ENCODE measurements at regions not wholly inside any gene's neighbourhood (a gene's known extent, or its start where the extent isn't known, plus 50 kb on each side); places are given as distances from the start of the nearest gene placed in this dataset.
"Not testable (repeated sequence)": the region's sequence is repeated elsewhere in the genome, so short reads cannot be mapped to it uniquely, and the experiment has no call there.

DNA sequence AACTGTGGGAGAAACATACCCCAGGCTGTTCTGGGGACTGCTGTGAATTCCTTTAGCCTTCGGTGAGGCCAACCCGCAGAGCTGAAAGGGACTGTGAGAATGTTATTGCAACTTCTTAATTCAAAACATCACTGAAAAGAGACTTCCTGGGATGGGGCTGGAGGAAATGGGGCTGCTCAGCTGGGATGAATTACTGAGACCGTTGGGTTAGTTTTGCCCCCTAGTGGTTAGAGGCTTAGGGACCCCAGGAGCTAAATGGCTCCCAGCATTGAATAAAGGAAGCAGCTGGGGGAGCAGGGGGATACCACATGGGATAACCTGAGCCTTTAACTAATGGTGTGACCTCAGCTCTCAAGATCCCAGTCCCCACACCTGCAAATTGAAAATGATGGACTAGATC, 941.1 kb upstream of the FANCL start:
- no peak for ATAC-seq (replicated peaks in 1 of 2)
- no peak overlapping the region for H3K4me3 Mint-ChIP-seq
- no peak overlapping the region for H3K27ac Mint-ChIP-seq
- H3K4me1 Mint-ChIP-seq (ENCODE audit: low read depth), result no peaks in the 10 kb centered on the region
- no peaks in the 10 kb centered on the region for H3K36me3 Mint-ChIP-seq (ENCODE audit: insufficient read depth in 2 of 2)
- DNase-seq, result peak in 1 of 2 donors; percentile 1
- H3K9me3 Mint-ChIP-seq, result no peaks in the 10 kb centered on the region
- no peaks in the 10 kb centered on the region for H3K27me3 Mint-ChIP-seq (ENCODE audit: low read depth)

DNA sequence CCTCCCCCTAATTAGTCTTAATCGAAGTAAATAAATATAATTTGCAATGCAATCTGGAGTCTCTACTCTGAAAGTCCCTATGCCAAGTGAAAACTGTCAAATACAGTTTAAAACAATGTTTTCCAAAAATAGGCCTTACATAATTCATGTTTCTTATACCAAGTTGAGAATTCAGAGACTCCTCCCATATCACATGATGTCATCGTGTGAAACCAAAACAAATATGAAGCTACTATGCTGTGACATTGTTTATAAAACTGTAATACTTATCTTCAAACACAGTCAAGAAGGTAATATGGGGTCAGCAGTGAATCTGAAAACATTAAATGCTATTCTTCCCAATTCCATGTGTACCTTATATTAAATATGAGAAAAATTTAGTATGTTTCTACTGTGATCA, 940.2 kb upstream of the FANCL start:
- H3K4me3 Mint-ChIP-seq, result no peak overlapping the region
- ATAC-seq (replicated peaks in 1 of 2) (no peak), DNase-seq (no peak)
- H3K36me3 Mint-ChIP-seq (ENCODE audit: insufficient read depth in 2 of 2), result no peaks in the 10 kb centered on the region
- no peaks in the 10 kb centered on the region for H3K9me3 Mint-ChIP-seq
- no peak overlapping the region for H3K27ac Mint-ChIP-seq
- H3K27me3 Mint-ChIP-seq (ENCODE audit: low read depth), result no peaks in the 10 kb centered on the region
- no peaks in the 10 kb centered on the region for H3K4me1 Mint-ChIP-seq (ENCODE audit: low read depth)

DNA sequence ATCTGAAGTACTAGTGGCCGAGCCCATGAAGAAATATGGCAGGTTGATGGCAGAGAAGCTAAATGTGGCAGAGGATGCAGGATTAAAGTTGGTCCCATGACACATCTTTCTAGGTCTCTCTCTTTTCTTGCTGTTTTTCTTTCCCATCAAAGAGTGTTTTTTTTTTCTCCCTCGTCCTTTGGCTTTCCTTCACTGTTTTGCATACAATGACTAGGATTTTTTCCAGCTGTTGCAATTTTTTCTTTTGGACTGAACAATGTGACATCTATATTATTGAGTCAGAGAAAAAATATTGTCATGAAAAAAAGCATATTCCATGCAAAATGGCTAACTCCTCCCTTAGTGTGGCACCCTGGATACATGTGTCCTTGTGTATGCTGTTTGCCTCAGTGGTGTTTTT, 939.5 kb upstream of the FANCL start:
- Mint-ChIP-seq H3K4me1 (ENCODE audit: low read depth) (no peaks in the 10 kb centered on the region), H3K36me3 (ENCODE audit: insufficient read depth in 2 of 2) (no peaks in the 10 kb centered on the region), H3K4me3 (no peak overlapping the region), H3K9me3 (no peaks in the 10 kb centered on the region), H3K27me3 (ENCODE audit: low read depth) (no peaks in the 10 kb centered on the region), H3K27ac (no peak overlapping the region)
- no peak for ATAC-seq (replicated peaks in 1 of 2)
- DNase-seq, result no peak

DNA sequence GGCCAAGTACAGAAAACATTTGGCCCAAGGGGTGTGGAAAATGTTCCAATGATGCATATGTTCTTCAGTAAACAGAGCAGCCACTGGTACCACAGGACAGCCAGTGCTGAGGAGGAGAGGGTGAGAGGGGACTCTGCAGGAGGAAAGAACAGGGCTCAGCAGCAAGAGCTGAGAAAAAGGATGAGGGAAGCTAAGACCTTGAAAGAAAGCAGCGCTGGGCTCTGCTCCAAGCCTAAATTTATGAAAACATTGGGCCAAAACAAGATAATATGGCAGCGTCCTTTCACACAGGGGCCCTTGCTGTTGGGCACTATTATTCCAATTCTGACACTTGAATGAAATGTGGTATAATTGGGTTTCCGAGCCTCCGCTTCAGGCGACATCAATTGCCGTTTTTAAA, 939.0 kb upstream of the FANCL start:
- Mint-ChIP-seq H3K36me3 (ENCODE audit: insufficient read depth in 2 of 2) (no peaks in the 10 kb centered on the region), H3K27me3 (ENCODE audit: low read depth) (no peaks in the 10 kb centered on the region), H3K4me1 (ENCODE audit: low read depth) (no peaks in the 10 kb centered on the region), H3K9me3 (no peaks in the 10 kb centered on the region), H3K4me3 (no peak overlapping the region), H3K27ac (no peak overlapping the region)
- no peak for ATAC-seq (replicated peaks in 1 of 2)
- DNase-seq, result no peak

DNA sequence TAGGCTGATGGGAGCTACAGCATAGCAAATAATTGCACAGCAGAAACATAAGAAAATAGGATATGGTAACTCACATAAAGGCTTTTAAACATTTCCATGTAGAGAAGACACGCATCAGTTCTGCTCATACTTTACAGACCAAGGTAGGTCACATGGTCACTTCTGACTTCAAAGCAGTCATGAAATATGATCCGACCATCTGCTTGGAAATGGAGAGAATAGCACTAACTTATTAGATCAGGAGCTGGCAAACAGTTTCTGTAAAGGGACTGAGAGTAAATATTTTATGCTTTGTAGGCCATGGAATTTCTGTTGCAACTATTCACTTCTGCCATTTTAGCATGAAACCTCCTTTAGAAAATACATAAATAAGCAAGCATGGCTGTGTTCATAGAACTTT, 936.6 kb upstream of the FANCL start:
- Mint-ChIP-seq H3K4me3 (no peak overlapping the region), H3K4me1 (ENCODE audit: low read depth) (no peaks in the 10 kb centered on the region), H3K27ac (no peak overlapping the region), H3K36me3 (ENCODE audit: insufficient read depth in 2 of 2) (no peaks in the 10 kb centered on the region), H3K27me3 (ENCODE audit: low read depth) (no peaks in the 10 kb centered on the region), H3K9me3 (no peaks in the 10 kb centered on the region)
- ATAC-seq (replicated peaks in 1 of 2), result no peak
- DNase-seq, result no peak

DNA sequence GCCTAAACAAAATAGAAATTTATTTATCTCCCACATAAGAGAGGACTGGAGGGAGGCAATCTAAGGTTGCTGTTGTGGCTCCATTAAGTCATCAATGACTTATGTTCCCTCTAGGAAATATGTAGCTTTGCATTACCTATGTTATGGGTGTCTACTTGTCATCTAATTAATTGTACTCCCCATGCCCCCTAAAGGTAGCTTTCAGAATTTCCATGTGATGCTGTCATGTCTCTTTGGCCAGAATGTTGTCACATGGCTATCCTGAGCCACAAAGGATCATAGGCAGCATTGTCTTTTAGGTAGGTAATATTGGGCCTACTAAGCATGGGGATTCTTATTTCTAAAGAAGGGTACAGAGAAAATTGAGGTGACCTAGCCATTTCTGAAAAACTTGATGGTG, 935.6 kb upstream of the FANCL start:
- no peak for DNase-seq
- Mint-ChIP-seq H3K4me3 (no peak overlapping the region), H3K27me3 (ENCODE audit: low read depth) (no peaks in the 10 kb centered on the region), H3K36me3 (ENCODE audit: insufficient read depth in 2 of 2) (no peaks in the 10 kb centered on the region), H3K27ac (no peak overlapping the region), H3K4me1 (ENCODE audit: low read depth) (no peaks in the 10 kb centered on the region), H3K9me3 (no peaks in the 10 kb centered on the region)
- ATAC-seq (replicated peaks in 1 of 2), result no peak

DNA sequence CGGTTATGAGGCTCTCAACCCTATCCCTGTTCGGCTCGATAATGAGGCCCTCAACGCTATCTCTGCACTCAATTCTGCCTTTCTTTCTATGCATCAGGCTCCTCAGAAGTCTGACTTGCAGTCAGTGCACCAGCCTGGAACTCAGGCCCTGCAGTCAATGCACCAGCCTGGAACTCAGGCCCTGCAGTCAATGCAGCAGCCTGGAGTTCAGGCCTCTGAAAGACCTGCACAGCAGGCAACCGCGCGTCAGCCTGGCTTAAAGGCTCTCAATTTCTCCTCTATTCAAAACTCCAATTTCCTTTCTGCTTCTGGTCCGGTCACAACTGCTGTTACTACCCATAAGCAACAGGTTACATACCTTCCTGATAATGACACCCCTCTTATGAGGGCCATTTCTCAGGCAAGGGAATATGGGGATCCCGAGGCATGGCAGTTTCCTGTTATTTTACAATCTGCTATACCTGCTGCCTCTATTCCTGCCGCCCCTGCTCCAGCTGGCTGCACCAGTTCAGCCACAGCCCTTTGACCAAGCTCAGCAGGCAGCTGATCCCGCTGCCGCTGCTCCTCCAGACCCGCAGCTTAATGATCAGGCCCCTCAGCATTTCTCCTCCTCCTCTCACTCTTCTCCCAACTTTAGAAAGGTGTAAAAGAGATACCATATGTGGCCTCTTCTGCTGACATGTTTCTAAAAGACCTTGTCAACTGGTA, 933.6 kb upstream of the FANCL start:
- no peaks in the 10 kb centered on the region for H3K36me3 Mint-ChIP-seq (ENCODE audit: insufficient read depth in 2 of 2)
- no peak for DNase-seq
- no peak overlapping the region for H3K27ac Mint-ChIP-seq
- H3K27me3 Mint-ChIP-seq (ENCODE audit: low read depth), result no peaks in the 10 kb centered on the region
- no peak for ATAC-seq (replicated peaks in 1 of 2)
- no peaks in the 10 kb centered on the region for H3K9me3 Mint-ChIP-seq
- H3K4me3 Mint-ChIP-seq, result no peak overlapping the region
- H3K4me1 Mint-ChIP-seq (ENCODE audit: low read depth), result peaks cover 3% of the 10 kb centered on the region

DNA sequence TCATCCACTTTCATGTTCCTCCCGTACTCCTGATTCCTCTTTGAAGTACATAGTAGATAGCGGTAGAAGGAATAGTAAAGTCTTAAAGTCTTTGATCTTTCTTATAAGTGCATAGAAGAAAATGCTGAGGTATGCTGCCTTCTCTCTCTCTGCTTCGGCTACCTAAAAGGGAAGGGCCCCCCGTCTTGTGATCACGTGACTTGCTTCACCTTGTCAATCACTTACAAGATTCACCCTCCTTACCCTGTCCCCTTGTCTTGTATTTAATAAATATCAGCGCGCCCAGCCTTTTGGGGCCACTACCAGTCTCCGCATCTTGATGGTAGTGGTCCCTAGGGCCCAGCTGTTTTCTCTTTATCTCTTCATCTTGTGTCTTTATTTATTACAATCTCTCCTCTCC, 932.2 kb upstream of the FANCL start:
- no peaks in the 10 kb centered on the region for H3K27me3 Mint-ChIP-seq (ENCODE audit: low read depth)
- H3K4me3 Mint-ChIP-seq, result no peak overlapping the region
- no peak overlapping the region for H3K27ac Mint-ChIP-seq
- H3K9me3 Mint-ChIP-seq, result no peaks in the 10 kb centered on the region
- ATAC-seq (replicated peaks in 1 of 2) (no peak), DNase-seq (no peak)
- H3K4me1 Mint-ChIP-seq (ENCODE audit: low read depth), result peaks cover 3% of the 10 kb centered on the region
- H3K36me3 Mint-ChIP-seq (ENCODE audit: insufficient read depth in 2 of 2), result no peaks in the 10 kb centered on the region

DNA sequence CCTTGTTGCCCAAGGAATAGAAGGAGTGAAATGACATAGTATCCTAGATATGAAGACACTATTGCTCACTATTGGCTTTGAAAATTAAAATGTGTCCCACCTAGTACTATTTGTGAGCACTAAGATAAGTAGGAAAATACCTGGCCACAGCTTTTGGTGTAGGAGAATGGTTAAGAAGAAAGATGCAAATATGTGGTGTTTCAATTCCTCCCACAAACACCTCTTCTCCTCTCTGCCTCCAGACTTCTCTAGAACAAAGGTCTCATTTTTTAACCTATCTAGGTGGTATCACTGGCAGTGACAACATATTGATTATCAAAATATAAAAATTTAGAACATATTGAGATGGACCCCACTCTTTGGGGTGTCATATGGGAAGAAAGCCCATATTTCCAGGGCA, 929.9 kb upstream of the FANCL start:
- Mint-ChIP-seq H3K27ac (no peak overlapping the region), H3K36me3 (ENCODE audit: insufficient read depth in 2 of 2) (no peaks in the 10 kb centered on the region), H3K4me1 (ENCODE audit: low read depth) (peaks cover 3% of the 10 kb centered on the region), H3K9me3 (no peaks in the 10 kb centered on the region), H3K4me3 (no peak overlapping the region), H3K27me3 (ENCODE audit: low read depth) (no peaks in the 10 kb centered on the region)
- DNase-seq (no peak), ATAC-seq (replicated peaks in 1 of 2) (no peak)

DNA sequence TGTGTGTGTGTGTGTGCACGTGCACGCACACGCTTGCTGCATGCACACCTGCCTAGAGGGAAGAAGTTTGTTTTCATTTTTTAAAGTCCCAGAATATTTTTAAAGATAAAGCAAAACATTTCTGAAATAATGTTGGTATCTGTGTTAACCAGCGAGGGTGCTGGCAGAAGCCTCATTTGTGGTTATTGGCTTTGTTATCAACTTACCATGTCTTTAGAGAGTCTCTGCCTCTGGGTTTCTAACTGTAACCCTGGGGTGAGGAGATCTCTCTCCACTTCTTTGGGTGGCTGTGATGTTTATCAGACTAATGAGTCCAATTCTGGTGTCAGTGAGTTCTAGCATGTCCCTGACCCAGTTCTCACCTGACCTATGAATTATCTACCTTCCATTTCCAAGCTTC, 927.6 kb upstream of the FANCL start:
- Mint-ChIP-seq H3K27me3 (ENCODE audit: low read depth) (no peaks in the 10 kb centered on the region), H3K4me1 (ENCODE audit: low read depth) (peaks cover 3% of the 10 kb centered on the region), H3K4me3 (no peak overlapping the region), H3K36me3 (ENCODE audit: insufficient read depth in 2 of 2) (no peaks in the 10 kb centered on the region), H3K27ac (no peak overlapping the region), H3K9me3 (no peaks in the 10 kb centered on the region)
- DNase-seq (no peak), ATAC-seq (replicated peaks in 1 of 2) (no peak)

DNA sequence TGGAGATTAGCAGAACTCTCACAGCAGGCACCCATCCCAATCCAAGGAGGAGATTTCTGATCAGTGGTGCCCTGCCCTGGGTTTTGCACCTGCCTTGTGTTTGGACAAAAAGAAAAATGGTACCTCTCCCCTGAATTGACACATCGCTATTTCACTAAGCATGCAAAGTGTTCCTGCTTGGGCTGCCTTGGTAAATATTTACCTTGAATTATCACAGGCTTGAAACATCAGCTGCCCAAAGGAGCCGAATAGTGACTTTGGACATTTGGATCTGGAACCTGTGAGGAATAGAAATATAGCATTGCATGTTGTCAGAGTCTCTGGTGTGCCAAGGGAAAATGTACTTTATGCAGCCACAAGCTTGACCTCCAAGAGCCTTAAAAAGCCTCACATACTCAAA, 926.4 kb upstream of the FANCL start:
- H3K36me3 Mint-ChIP-seq (ENCODE audit: insufficient read depth in 2 of 2), result no peaks in the 10 kb centered on the region
- ATAC-seq (replicated peaks in 1 of 2) (no peak), DNase-seq (no peak)
- no peak overlapping the region for H3K27ac Mint-ChIP-seq
- H3K4me3 Mint-ChIP-seq, result no peak overlapping the region
- H3K4me1 Mint-ChIP-seq (ENCODE audit: low read depth), result peaks cover 3% of the 10 kb centered on the region
- H3K9me3 Mint-ChIP-seq, result no peaks in the 10 kb centered on the region
- no peaks in the 10 kb centered on the region for H3K27me3 Mint-ChIP-seq (ENCODE audit: low read depth)

DNA sequence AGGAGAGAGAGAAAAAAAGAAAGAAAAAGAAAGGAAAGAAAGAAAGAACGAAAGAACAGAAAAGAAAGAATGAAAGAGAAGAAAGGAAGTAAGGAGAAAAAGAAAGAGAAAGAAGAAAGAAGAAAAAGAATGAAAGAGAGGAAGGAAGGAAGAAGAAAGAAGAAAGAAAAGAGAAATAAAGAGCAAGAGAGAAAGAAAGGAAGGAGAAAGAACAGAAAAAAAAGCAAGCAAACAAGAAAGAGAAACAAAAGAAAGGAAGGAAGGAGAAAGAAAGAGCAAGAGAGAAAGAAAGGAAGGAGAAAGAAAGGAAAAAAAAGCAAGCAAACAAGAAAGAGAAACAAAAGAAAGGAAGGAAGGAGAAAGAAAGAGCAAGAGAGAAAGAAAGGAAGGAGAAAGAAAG, 916.8 kb upstream of the FANCL start:
- not testable (repeated sequence) for H3K4me3 Mint-ChIP-seq; H3K9me3 Mint-ChIP-seq; H3K4me1 Mint-ChIP-seq (ENCODE audit: low read depth); H3K36me3 Mint-ChIP-seq (ENCODE audit: insufficient read depth in 2 of 2); H3K27ac Mint-ChIP-seq; DNase-seq; ATAC-seq (replicated peaks in 1 of 2); H3K27me3 Mint-ChIP-seq (ENCODE audit: low read depth)

DNA sequence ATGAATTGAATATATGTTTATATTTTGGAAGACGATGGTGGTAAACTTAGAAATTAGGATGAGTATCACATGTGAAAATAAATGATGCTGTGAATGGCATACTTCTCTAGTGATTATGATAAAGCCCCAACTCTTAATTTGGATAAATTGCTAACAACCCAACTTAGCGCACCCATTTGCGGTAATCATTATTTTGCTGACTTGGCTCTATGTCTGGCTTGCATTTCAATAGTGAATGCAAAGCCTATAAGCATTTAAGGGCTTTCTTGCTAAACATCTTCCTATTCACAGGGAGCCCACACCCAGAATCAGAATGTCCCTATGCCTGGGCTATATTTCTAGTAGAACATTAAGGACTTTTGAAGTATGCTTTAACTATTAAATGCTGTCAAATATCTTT, 910.7 kb upstream of the FANCL start:
- DNase-seq (no peak), ATAC-seq (replicated peaks in 1 of 2) (no peak)
- Mint-ChIP-seq H3K36me3 (ENCODE audit: insufficient read depth in 2 of 2) (peaks cover 0 to 2% of the 10 kb centered on the region in 2 donors), H3K27me3 (ENCODE audit: low read depth) (no peaks in the 10 kb centered on the region), H3K9me3 (peaks cover 0 to 2% of the 10 kb centered on the region in 2 donors), H3K4me3 (no peak overlapping the region), H3K4me1 (ENCODE audit: low read depth) (no peaks in the 10 kb centered on the region), H3K27ac (no peak overlapping the region)

DNA sequence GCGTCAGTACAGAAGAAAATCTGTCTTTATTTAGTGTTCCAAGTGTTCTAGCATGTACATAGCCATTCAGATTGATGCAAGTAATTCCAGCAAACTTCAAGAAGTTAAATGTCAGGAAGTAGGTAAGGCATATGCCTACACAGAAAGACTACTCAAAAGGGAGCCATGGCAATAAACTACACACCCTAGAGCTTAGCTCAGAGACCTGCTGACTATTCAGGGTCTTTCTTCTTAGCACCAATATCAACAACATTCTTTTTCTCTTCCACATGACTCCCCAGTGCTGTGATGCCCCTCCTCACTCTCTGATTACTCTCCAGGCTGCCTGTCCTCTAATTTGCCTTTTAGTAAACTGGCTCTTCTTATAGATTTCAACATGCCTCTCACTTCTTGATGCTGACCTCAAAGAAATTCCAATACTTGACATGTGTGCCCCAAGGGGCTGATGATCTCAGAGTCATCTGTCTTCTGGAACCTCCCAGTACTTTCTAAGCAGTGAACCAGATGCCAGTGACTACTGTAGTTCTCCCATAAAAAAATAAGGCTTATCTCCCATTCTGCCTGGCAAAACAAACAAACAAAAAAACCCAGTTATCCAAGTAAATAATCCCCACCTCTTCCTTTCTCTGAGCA, 909.2 kb upstream of the FANCL start:
- peaks cover 0 to 2% of the 10 kb centered on the region in 2 donors for H3K36me3 Mint-ChIP-seq (ENCODE audit: insufficient read depth in 2 of 2)
- ATAC-seq (replicated peaks in 1 of 2) (no peak), DNase-seq (no peak)
- no peak overlapping the region for H3K27ac Mint-ChIP-seq
- H3K27me3 Mint-ChIP-seq (ENCODE audit: low read depth), result no peaks in the 10 kb centered on the region
- H3K4me1 Mint-ChIP-seq (ENCODE audit: low read depth), result no peaks in the 10 kb centered on the region
- H3K9me3 Mint-ChIP-seq, result peaks cover 0 to 2% of the 10 kb centered on the region in 2 donors
- no peak overlapping the region for H3K4me3 Mint-ChIP-seq

All from activated T-cell treated with anti-CD3 and anti-CD28 coated beads, Interleukin-2, amount 50 U/mL, for 72 hours (primary cell).